Trophoblast cell (in vitro differentiated cells and primary cell): ENCODE measurements at regions not wholly inside any gene's neighbourhood (a gene's known extent, or its start where the extent isn't known, plus 50 kb on each side); places are given as distances from the start of the nearest gene placed in this dataset.

Experiments used
- DNase-seq, 2 donors: peaks; one replicate each; pipeline ENCODE4 v3.0.0-alpha.2; 2016
- H2AFZ ChIP-seq: 2 replicates; pipeline ENCODE4 v1.6.1; 2013; ENCODE audit warnings: low read length, moderate library complexity, mild to moderate bottlenecking; ENCODE audit not compliant: insufficient read depth, poor library complexity
- H2AK5ac ChIP-seq: 2 replicates; pipeline ENCODE4 v1.6.1; 2013; ENCODE audit warnings: mild to moderate bottlenecking, low read length
- H2BK120ac ChIP-seq: 2 replicates; pipeline ENCODE4 v1.6.1; 2013; ENCODE audit warnings: low read length, mild to moderate bottlenecking, moderate library complexity; ENCODE audit not compliant: insufficient read depth, poor library complexity
- H2BK12ac ChIP-seq: 2 replicates; pipeline ENCODE4 v1.6.1; 2013; ENCODE audit warnings: mild to moderate bottlenecking, low read length, moderate library complexity
- H2BK5ac ChIP-seq: 2 replicates; pipeline ENCODE4 v1.6.1; 2013; ENCODE audit warnings: low read length, low read depth, moderate library complexity, mild to moderate bottlenecking; ENCODE audit not compliant: poor library complexity
- H3K14ac ChIP-seq: 2 replicates; pipeline ENCODE4 v1.6.1; 2013; ENCODE audit warnings: mild to moderate bottlenecking, low read length
- H3K18ac ChIP-seq: 2 replicates; pipeline ENCODE4 v1.6.1; 2013; ENCODE audit warnings: mild to moderate bottlenecking, low read length
- H3K23ac ChIP-seq: 2 replicates; pipeline ENCODE4 v1.6.1; 2013; ENCODE audit warnings: low read length
- H3K27ac ChIP-seq: 2 replicates; pipeline ENCODE4 v1.5.1; 2013; ENCODE audit warnings: low read depth, mild to moderate bottlenecking, inconsistent platforms, low read length, moderate library complexity
- H3K27me3 ChIP-seq: 2 replicates; pipeline ENCODE4 v1.6.1; 2013; ENCODE audit warnings: inconsistent platforms, mild to moderate bottlenecking, low read length, moderate library complexity; ENCODE audit not compliant: insufficient read depth
- H3K36me3 ChIP-seq, 2 experiments: 1 replicate in 1 of 2; 2 replicates in 1 of 2; pipeline ENCODE4 v1.6.1; 2013; ENCODE audit warnings: low read length in 2 of 2, mild to moderate bottlenecking in 2 of 2, moderate library complexity in 1 of 2; ENCODE audit not compliant: insufficient read depth in 2 of 2, control insufficient read depth in 1 of 2
- H3K4ac ChIP-seq: 2 replicates; pipeline ENCODE4 v1.6.1; 2013; ENCODE audit warnings: low read depth, mild to moderate bottlenecking, low read length, moderate library complexity
- H3K4me1 ChIP-seq, 2 experiments: 1 replicate in 1 of 2; 2 replicates in 1 of 2; pipeline ENCODE4 v1.6.1; 2013; ENCODE audit warnings: low read length in 2 of 2, mild to moderate bottlenecking in 2 of 2, moderate library complexity in 1 of 2; ENCODE audit not compliant: insufficient read depth in 2 of 2, control insufficient read depth in 1 of 2
- H3K4me2 ChIP-seq: 2 replicates; pipeline ENCODE4 v1.6.1; 2013; ENCODE audit warnings: inconsistent platforms, mild to moderate bottlenecking, low read length, moderate library complexity
- H3K4me3 ChIP-seq: 2 replicates; pipeline ENCODE4 v1.5.1; 2013; ENCODE audit warnings: mild to moderate bottlenecking, low read depth, low read length, inconsistent platforms
- H3K79me1 ChIP-seq: one replicate; pipeline ENCODE4 v1.6.1; 2013; ENCODE audit warnings: low read length
- H3K79me2 ChIP-seq: 2 replicates; pipeline ENCODE4 v1.6.1; 2013; ENCODE audit warnings: low read length, mild to moderate bottlenecking; ENCODE audit not compliant: control insufficient read depth, insufficient read depth, poor library complexity
- H3K9ac ChIP-seq: 2 replicates; pipeline ENCODE4 v1.6.1; 2013; ENCODE audit warnings: mild to moderate bottlenecking, low read length
- H3K9me3 ChIP-seq: 2 replicates; pipeline ENCODE4 v1.6.1; 2013; ENCODE audit warnings: low read depth, mild to moderate bottlenecking, control low read depth, inconsistent platforms, low read length; ENCODE audit not compliant: insufficient read depth
- H4K12ac ChIP-seq: 2 replicates; pipeline ENCODE4 v1.6.1; 2013; ENCODE audit warnings: low read depth, mild to moderate bottlenecking, low read length, moderate library complexity
- H4K8ac ChIP-seq: 2 replicates; pipeline ENCODE4 v1.6.1; 2013; ENCODE audit warnings: low read depth, mild to moderate bottlenecking, low read length, moderate library complexity
- H4K91ac ChIP-seq: one replicate; pipeline ENCODE4 v1.6.1; 2013; ENCODE audit warnings: low read depth, mild to moderate bottlenecking, low read length, moderate library complexity
- WGBS: extraction: QIAGEN DNeasy Blood & Tissue Kit; methylation state at CpG from one replicate; pipeline ENCODE4 v1.1.7; 2013; ENCODE audit warnings: missing lambda C conversion rate; ENCODE audit not compliant: insufficient read length, insufficient coverage; ENCODE audit errors: extremely low coverage; 5-methylcytosine and 5-hydroxymethylcytosine counted together

- H3K23ac ChIP-seq = no peak overlapping the region
- no peak overlapping the region for H2AK5ac ChIP-seq
- no peak overlapping the region for H2BK5ac ChIP-seq
- no peak overlapping the region for H3K27ac ChIP-seq
- no peak overlapping the region for H4K8ac ChIP-seq
- no peak overlapping the region for H3K4me2 ChIP-seq
- no peak overlapping the region for H2AFZ ChIP-seq
- H3K36me3 ChIP-seq = no peaks in the 10 kb centered on the region
- no peak overlapping the region for H4K91ac ChIP-seq
- H3K4ac ChIP-seq = no peak overlapping the region
- H2BK120ac ChIP-seq = no peak overlapping the region
- no peaks in the 10 kb centered on the region for H3K4me1 ChIP-seq
- H3K18ac ChIP-seq = no peak overlapping the region
- H3K27me3 ChIP-seq = no peaks in the 10 kb centered on the region
- no peaks in the 10 kb centered on the region for H3K79me1 ChIP-seq
- WGBS = no CpG with 5 or more reads among the region's 1 CpG
- H3K9ac ChIP-seq = no peak overlapping the region
- no peaks in the 10 kb centered on the region for H3K79me2 ChIP-seq
- H3K14ac ChIP-seq = no peak overlapping the region
- DNase-seq = peak in 1 of 2 donors; percentile 32
- no peak overlapping the region for H4K12ac ChIP-seq
- H3K4me3 ChIP-seq = no peak overlapping the region
- H2BK12ac ChIP-seq = no peak overlapping the region
- H3K9me3 ChIP-seq = no peaks in the 10 kb centered on the region
These were observed 540.9 kb downstream of the LMO4 start for GRCh38 chr1:87869567-87869966.

DNA sequence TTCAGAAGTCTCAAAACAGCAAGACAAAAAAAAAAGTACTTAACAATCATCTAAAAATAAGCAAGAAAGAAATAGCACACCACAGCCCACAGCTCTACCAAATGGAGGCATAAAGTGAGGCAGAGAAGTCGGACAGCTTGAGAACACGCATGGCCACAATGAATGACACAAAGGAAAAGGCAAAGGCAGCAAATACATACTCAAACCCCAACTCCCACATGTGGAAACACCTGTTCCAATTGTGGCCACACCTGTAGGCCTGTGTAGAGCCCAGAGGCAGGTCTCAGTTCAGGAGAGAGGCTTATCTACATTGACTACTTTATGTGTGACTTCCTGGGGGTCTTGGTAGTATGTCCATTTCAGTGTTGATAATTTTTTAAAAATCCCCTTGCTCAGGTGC, 543.5 kb downstream of the LMO4 start:
- H3K27ac ChIP-seq = no peak overlapping the region
- H3K23ac ChIP-seq = no peak overlapping the region
- H2BK12ac ChIP-seq = peak overlapping the region; percentile 17
- H3K9me3 ChIP-seq = no peaks in the 10 kb centered on the region
- no peaks in the 10 kb centered on the region for H3K36me3 ChIP-seq
- no peak overlapping the region for H3K4ac ChIP-seq
- no peak overlapping the region for H2BK5ac ChIP-seq
- H4K8ac ChIP-seq = no peak overlapping the region
- no peak overlapping the region for H3K4me2 ChIP-seq
- WGBS = no CpG with 5 or more reads among the region's 2 CpGs
- no peak overlapping the region for H2AK5ac ChIP-seq
- no peaks in the 10 kb centered on the region for H3K79me2 ChIP-seq
- H3K79me1 ChIP-seq = no peaks in the 10 kb centered on the region
- H3K4me1 ChIP-seq = no peaks in the 10 kb centered on the region
- H3K18ac ChIP-seq = no peak overlapping the region
- no peak overlapping the region for H4K12ac ChIP-seq
- H2BK120ac ChIP-seq = no peak overlapping the region
- no peak overlapping the region for H3K9ac ChIP-seq
- DNase-seq = no peak
- no peak overlapping the region for H2AFZ ChIP-seq
- no peak overlapping the region for H3K14ac ChIP-seq
- H4K91ac ChIP-seq = no peak overlapping the region
- H3K4me3 ChIP-seq = no peak overlapping the region
- no peaks in the 10 kb centered on the region for H3K27me3 ChIP-seq

- no peak overlapping the region for H2AFZ ChIP-seq
- H2BK12ac ChIP-seq = no peak overlapping the region
- H3K14ac ChIP-seq = no peak overlapping the region
- no peak overlapping the region for H4K91ac ChIP-seq
- no peak for DNase-seq
- no peak overlapping the region for H2BK5ac ChIP-seq
- H3K18ac ChIP-seq = no peak overlapping the region
- no peaks in the 10 kb centered on the region for H3K27me3 ChIP-seq
- no peaks in the 10 kb centered on the region for H3K36me3 ChIP-seq
- H3K9ac ChIP-seq = no peak overlapping the region
- WGBS = no CpG with 5 or more reads among the region's 3 CpGs
- H3K9me3 ChIP-seq = no peaks in the 10 kb centered on the region
- H3K4ac ChIP-seq = no peak overlapping the region
- H4K8ac ChIP-seq = no peak overlapping the region
- no peak overlapping the region for H3K4me3 ChIP-seq
- no peaks in the 10 kb centered on the region for H3K79me1 ChIP-seq
- no peaks in the 10 kb centered on the region for H3K79me2 ChIP-seq
- no peak overlapping the region for H3K27ac ChIP-seq
- H2AK5ac ChIP-seq = no peak overlapping the region
- H3K4me2 ChIP-seq = no peak overlapping the region
- H3K23ac ChIP-seq = no peak overlapping the region
- no peak overlapping the region for H4K12ac ChIP-seq
- no peak overlapping the region for H2BK120ac ChIP-seq
- no peaks in the 10 kb centered on the region for H3K4me1 ChIP-seq
These were observed 544.0 kb downstream of the LMO4 start for GRCh38 chr1:87872692-87873091.

GRCh38 chr1:87878873-87879272, 550.2 kb downstream of the LMO4 start:
- no peak overlapping the region for H2BK12ac ChIP-seq
- H3K36me3 ChIP-seq = no peaks in the 10 kb centered on the region
- no peak overlapping the region for H2AK5ac ChIP-seq
- H3K4me2 ChIP-seq = no peak overlapping the region
- no peaks in the 10 kb centered on the region for H3K79me2 ChIP-seq
- no peak overlapping the region for H3K4ac ChIP-seq
- H3K18ac ChIP-seq = no peak overlapping the region
- H2BK5ac ChIP-seq = no peak overlapping the region
- no peak overlapping the region for H3K4me3 ChIP-seq
- no peak overlapping the region for H2AFZ ChIP-seq
- H3K27ac ChIP-seq = no peak overlapping the region
- peaks cover 0 to 2% of the 10 kb centered on the region in 2 experiments for H3K4me1 ChIP-seq
- no peak overlapping the region for H4K91ac ChIP-seq
- H3K9me3 ChIP-seq = no peaks in the 10 kb centered on the region
- no peak overlapping the region for H2BK120ac ChIP-seq
- no peak for DNase-seq
- H4K12ac ChIP-seq = no peak overlapping the region
- H3K14ac ChIP-seq = no peak overlapping the region
- H3K23ac ChIP-seq = no peak overlapping the region
- H4K8ac ChIP-seq = no peak overlapping the region
- no peaks in the 10 kb centered on the region for H3K27me3 ChIP-seq
- no peaks in the 10 kb centered on the region for H3K79me1 ChIP-seq
- H3K9ac ChIP-seq = no peak overlapping the region
